ENCODE measurements at regions not wholly inside any gene's neighbourhood (a gene's known extent, or its start where the extent isn't known, plus 50 kb on each side); places are given as distances from the start of the nearest gene placed in this dataset.
"Not testable (repeated sequence)": the region's sequence is repeated elsewhere in the genome, so short reads cannot be mapped to it uniquely, and the experiment has no call there.

DNA sequence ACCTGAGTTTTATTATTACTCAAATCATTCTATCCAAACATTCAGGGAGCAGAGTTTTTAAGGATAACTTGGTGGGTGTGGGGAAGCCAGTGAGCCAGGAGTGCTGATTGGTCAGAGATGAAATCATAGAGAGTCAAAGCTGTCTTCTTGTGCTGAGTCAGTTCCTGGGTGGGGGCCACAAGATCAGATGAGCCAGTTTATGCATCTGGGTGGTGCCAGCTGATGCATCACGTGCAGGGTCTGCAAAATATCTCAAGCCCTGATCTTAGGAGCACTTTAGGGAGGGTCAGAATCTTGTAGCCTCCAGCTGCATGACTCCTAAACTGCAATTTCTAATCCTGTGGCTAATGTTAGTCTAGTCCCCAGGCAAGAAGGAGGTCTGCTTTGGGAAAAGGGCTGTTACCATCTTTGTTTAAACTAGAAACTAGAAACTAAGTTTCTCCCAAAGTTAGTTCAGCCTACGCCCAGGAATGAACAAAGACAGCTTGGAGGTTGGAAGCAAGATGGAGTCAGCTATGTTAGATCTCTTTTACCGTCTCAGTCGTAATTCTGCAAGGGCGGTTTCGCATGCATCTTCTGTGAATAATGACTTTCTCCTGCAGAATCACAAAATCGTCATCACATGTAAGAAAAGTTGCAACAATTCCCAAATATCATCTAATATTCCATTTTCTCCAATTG lies 97.5 kb downstream of the ZNF664 start:
- not testable (repeated sequence) for DNase-seq (ENCODE audit: low read depth in 2 of 2)

- no peak for DNase-seq (ENCODE audit: low read depth in 2 of 2)
Measured at GRCh38 chr12:124071075-124071443, 98.0 kb downstream of the ZNF664 start.

- DNase-seq (ENCODE audit: low read depth in 2 of 2), result no peak
Measured at GRCh38 chr12:124073356-124074035, 100.5 kb downstream of the ZNF664 start.

- DNase-seq (ENCODE audit: low read depth in 2 of 2), result no peak
Measured at GRCh38 chr12:124075841-124076240, 102.8 kb downstream of the ZNF664 start.

DNA sequence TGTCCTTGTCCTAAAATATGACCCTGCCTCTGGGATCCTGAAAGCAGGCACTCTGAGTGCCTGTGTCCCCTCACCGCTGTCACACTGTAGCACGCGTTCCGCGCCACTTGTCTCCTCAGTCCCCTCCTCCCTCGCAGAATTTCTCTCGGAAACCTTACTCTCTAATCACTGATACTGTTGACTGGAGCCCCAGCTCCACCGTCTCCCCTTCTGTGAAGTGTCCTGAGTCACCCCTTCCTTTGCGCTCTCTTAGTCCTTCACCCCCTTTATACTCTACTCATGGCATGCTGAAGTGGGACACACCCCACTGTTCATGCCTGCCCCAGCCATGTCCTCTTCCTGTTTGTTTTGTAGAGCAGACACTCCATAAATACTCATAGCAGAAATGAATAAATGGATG lies 104.7 kb downstream of the ZNF664 start:
- DNase-seq (ENCODE audit: low read depth in 2 of 2), result no peak

DNA sequence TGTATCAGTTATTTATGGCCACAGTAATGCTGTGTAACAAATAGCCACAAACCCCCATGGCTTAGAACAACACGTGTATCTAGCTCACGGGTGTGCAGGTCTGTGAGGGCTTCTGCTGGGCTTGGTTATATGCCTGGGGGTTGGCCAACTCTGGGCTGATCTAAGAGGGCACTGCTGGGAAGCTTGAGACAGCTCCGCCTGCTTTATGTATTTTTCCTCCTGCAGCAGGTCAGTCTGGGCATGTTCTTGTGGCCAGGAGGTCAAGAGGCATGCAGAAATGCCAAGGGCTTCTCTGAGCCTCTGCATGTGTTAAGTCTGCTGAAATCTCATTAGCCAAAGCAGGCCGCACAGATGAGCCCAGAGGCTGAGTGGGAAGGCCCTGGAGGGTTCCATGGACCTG lies 105.8 kb downstream of the ZNF664 start:
- DNase-seq (ENCODE audit: low read depth in 2 of 2), result no peak

DNA sequence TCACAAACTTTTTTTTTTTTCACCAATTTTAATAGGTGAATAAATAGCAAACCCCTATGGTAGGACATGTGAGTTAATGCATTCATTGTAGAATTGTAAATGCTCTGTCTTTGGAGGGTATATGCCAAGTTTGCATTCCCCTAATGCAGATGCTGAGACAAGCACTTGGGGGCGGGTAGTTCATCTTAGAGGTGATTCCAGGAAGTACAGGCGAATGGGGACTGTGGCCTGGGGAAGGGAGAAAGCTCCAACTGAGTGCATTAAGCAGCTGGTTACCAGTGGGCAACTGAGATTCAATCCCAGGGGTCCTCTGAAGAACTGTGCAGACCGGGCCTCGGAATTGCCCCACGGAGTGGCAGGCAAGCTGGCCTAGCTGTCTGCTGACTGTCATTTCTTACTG lies 107.6 kb downstream of the ZNF664 start:
- DNase-seq (ENCODE audit: low read depth in 2 of 2), result no peak

DNA sequence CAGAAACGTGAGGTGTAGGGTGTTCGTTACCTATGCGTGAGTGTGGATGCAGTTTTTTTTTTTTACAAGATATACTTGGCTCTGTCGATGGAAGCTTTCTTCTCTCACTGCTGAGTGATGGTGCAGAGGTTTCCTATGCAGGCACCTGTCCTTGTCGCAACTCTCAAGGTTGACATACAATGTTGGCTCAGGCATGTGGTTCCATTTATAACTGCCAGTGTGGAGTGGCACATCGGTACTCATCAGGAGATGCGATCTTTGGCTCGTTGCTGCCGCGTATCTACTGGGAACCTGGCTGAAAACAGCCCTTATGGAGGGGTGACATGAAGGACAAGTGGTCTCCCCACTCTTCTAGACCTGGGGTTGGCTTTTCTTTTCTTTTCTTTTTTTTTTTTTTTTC lies 109.0 kb downstream of the ZNF664 start:
- no peak for DNase-seq (ENCODE audit: low read depth in 2 of 2)

- DNase-seq (ENCODE audit: low read depth in 2 of 2), result no peak
Measured at GRCh38 chr12:124082687-124083086, 109.7 kb downstream of the ZNF664 start.

DNA sequence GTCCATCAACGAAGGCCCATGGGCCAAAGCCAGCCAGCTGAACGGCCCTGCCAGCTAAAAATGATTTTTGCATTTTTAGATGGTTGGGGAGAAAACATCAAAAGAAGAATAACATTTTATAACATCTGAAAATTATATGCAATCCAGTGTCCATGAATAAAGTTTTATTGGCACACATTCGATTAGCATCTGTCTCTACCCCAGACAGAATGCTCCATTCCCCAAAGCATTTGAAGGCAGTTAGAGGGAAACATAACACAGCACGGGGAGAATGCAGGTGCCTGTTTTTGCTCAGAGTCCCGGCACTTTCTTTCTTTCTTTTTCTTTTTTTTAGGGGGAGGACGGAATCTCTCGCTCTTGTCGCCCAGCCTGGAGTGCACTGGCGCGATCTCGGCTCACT lies 110.7 kb downstream of the ZNF664 start:
- DNase-seq (ENCODE audit: low read depth in 2 of 2), result no peak

DNA sequence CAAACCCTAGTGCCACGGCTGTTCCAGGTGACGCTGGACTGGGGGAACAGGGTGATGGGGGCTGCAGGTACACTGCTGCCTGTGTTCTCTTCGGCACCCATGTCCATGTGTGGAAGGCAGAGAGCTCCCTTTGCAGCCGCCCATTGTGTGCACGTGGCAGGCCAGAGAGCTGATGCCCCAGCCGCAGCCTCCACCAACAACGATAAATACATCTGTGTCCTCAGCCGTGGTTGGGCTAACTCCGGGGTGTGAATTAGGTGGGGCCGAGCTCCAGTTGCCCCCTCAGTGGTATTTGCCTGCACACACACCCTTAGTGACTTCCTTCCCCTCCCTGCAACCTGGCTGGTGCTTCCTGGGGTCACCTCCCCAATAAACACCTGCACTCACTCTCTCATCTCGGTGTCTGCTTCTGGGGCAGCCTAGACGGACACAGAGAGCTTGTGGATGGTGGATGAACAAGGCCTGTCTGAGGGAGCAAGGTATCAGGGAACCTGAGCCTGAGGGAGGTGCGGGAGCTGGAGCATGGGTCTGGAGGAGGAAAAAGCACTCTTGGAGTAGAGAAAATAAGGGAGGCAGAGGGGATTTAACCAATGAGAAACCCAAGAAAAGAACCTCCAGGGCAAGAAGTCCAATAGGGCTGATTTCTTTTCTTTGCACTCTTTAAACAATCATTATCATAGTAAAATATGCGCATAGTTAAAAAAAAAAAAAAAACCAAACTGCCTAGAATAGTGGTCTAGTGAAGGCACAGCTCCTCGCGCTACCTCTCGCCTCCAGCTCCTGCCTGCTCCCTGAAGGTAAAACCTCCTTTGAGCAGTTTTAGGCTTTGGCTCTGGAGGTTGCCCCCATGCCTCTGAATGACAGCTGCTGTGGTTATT lies 112.6 kb downstream of the ZNF664 start:
- no peak for DNase-seq (ENCODE audit: low read depth in 2 of 2)

DNA sequence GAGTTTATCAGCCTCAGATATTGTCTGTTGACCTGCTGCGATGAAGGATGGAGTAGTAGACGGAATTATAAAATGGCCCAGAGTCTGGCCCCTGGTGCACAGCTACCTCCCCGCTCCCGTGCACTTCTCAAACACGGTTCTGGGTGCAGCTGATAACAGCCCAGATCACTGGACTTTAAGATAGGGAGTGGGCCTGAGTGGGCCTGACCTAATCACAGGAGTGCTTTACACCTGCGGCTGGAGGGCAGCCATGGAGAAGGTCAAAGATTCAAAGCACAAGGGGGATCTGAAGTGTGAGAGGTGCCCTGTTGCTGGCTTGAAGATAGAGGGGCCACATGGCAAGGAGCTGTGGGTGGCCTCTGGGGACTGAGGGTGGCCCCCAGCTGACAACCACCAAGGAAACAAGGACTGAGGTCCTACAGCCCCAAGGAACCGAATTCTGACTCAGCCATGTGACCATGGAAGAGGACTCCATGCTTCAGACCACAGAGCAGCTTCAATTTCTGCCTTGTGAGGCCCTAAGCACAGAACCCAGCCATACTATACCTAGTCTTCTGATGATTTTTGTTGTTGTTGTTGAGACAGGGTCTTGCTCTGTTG lies 113.4 kb downstream of the ZNF664 start:
- no peak for DNase-seq (ENCODE audit: low read depth in 2 of 2)

- DNase-seq (ENCODE audit: low read depth in 2 of 2), result no peak
Measured at GRCh38 chr12:124087266-124088051, 114.4 kb downstream of the ZNF664 start.

- no peak for DNase-seq (ENCODE audit: low read depth in 2 of 2)
Measured at GRCh38 chr12:124088217-124088907, 115.3 kb downstream of the ZNF664 start.

GRCh38 chr12:124089181-124089914 lies 116.3 kb downstream of the ZNF664 start:
- not testable (repeated sequence) for DNase-seq (ENCODE audit: low read depth in 2 of 2)

DNA sequence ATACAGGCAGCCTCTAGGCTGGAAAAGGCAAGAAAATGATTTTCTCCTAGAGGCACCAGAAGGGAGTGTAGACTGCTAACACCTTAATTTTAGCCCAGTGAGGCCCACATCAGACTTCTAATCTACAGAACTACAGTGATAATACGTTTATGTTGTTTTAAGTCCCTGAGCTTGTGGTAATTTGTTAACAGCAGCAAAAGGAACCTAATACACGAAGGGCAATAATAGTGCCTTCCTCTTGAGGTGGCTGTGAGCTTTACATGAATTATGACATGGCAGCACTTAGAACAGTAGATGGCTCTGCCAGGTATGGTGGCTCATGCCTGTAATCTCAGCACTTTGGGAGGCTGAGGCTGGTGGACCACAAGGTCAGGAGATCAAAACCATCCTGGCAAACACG lies 118.8 kb downstream of the ZNF664 start:
- no peak for DNase-seq (ENCODE audit: low read depth in 2 of 2)

DNA sequence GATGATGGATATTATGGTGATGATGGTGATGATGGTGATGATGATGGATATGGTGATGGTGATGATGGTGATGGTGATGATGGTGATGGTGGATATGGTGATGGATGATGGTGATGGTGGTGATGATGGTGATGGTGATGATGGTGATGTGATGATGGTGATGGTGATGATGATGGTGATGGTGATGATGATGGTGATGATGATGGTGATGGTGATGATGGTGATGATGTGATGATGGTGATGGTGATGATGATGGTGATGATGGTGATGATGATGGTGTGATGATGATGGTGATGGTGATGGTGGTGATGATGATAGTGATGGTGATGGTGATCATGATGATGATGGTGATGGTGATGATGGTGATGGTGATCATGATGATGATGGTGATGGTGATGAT lies 119.5 kb downstream of the ZNF664 start:
- not testable (repeated sequence) for DNase-seq (ENCODE audit: low read depth in 2 of 2)

DNA sequence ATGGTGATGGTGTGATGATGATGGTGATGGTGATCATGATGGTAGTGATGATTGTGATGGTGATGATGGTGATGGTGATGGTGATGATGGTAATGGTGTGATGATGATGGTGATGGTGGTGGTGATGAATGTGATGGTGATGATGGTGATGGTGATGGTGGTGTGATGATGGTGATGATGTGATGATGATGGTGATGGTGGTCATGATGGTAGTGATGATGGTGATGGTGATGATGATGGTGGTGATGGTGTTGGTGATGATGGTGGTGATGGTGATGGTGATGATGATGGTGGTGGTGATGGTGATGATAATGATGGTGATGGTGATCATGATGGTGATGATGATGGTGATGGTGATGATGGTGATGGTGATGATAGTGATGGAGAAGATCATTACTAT lies 120.3 kb downstream of the ZNF664 start:
- no peak for DNase-seq (ENCODE audit: low read depth in 2 of 2)

- no peak for DNase-seq (ENCODE audit: low read depth in 2 of 2)
Measured at GRCh38 chr12:124094188-124094587, 121.2 kb downstream of the ZNF664 start.

- no peak for DNase-seq (ENCODE audit: low read depth in 2 of 2)
Measured at GRCh38 chr12:124094733-124095132, 121.7 kb downstream of the ZNF664 start.
